Inflammatory macrophage treated with lipopolysaccharide for 4 hours (primary cell): ENCODE measurements at regions not wholly inside any gene's neighbourhood (a gene's known extent, or its start where the extent isn't known, plus 50 kb on each side); places are given as distances from the start of the nearest gene placed in this dataset.

Source experiments
- DNase-seq: peaks from one replicate; pipeline ENCODE4 v3.0.0-alpha.2; 2020

DNA sequence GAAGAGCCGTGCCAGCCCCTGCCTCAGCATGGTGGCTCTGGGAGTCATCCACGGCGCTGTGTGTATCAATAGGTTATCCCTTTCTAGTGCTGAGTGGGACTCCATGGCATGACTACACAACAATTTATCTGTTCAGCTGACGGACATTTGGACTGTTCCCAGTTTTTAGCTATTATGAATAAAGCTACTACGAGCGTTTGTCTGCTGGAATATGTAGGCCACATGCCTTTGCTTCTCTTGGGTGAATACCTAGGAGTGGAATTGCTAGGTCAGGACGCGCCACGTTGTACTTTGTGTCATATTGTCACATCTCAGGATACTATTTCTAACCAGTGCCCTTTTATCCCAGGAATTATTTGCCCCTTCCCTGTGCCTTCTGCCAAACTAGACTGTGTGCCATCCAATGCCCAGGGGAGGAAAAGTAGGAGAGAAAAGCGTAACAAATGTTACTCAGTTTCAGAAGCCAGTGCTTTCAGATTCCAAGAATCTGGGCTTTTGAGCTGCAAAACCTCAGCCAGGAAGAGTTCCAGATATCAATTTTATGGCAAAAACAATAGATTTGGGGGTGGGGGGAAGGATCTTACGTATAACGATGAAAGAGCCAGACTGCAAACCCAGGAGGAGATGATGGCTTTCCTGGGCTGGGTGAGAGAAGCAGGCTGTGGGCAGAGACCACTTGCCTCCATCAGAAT lies 62.5 kb upstream of the NCOR2 start:
- DNase-seq, result no peak

DNA sequence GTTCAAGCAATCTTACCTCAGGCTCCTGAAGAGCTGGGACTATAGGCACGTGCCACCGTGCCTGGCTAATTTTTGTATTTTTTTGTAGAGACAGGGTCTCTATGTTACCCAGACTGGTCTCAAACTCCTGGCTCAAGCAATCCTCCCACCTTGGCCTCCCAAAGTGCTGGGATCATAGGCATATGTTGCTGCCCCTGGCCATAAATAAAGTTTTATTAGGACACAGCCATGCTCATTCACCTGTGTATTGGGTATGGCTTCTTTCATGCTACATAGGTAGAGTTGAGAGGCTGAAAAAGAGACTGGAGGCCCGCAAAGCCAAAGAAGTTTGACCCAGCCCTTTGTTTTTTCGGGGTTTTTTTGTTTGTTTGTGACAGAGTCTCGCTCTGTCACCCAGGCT lies 61.7 kb upstream of the NCOR2 start:
- no peak for DNase-seq

DNA sequence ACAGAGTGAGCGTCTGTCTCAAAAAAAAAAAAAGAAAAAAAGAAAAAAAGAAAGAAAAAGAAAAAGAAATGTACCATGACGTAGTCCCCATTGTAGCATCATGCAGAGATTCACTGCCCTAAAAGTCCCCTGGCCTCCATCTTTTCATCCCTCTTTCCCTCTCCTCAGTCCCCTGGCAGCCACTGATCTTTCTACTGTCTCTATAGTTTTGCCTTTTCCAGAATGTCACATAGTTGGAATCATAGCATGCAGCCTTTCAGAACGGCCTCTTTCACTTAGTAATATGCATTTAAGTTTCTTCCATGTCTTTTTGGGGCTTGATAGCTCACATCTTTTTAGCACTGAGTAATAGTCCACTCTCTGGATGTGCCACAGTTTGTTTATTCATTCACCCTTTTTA lies 60.5 kb upstream of the NCOR2 start:
- no peak for DNase-seq

DNA sequence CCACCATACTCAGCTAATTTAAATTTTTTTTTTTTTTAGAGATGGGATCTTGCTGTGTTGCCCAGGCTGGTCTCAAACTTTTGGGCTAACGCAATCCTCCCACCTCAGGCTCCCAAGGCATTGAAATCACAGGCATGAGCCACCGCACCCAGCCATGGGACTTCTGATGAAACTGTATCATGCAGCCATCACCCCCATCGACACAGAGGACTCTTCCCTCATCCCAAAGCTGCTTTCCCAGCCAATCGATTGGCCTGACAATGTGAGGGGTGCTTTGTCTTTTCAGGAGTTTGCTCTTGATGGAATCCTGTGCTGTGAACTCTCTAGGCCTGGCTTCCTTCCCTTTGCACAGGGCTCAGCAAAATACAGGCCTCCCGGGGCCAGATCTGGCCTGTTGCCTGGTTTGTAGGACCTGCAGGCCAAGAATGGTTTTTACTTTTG lies 59.6 kb upstream of the NCOR2 start:
- DNase-seq, result peak; percentile 58

DNA sequence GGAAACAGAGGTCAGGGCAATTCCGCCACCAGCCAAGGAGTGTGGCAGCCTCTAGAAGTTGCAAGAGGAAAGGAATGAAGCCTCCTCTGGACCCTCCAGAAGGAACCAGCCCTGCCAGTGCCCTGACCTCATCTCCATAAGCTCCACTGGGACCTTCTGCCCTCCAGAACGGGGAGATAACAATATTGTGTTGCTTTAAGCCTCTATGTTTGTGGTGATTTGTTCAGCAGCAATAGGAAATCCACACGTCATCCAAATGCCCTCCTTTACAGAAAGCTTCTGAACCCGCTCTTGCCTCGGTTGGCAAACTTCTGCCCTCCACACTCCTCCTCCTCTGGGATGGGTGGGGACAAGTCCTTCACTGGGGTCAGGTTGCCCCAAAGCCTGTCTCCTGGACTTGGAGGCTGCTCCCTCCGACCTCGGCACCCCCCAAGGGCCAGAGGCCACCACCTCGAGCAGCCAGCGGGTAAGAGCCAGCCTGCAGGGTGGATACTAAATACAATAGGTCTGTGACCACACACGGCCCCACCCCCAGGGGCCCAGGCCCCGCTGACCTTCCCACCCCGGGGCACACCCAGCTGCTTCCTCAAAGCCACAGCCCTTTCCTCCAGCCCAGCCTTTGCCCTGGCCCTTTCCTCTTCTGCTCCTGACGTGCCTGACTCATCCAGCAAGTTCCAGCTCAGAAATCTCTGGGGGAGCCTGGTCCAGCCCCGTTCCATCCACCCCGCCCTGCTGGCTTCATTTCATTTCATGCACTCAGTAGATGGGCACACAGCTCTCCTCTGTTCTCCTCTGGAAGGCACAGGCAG lies 58.7 kb upstream of the NCOR2 start:
- DNase-seq, result peak; percentile 91

DNA sequence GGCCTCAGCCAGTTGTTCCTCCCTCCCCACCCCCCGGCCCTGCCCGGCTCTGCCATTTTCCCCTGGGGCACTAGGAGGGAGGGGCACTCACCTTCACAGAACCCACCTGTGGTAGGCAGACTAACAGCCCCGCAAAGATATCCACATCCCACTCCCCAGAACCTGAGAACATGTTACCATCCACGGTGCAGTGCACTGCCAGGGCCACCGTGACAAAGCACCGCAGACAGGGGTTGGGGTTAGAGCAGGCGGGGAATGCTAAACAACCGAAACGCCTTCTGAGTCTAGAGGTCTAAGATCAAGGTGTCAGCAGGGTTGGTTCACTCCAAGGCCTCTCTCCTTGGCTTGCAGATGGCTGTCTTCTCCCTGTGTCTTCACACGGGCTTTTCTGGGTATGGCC lies 57.4 kb upstream of the NCOR2 start:
- no peak for DNase-seq

DNA sequence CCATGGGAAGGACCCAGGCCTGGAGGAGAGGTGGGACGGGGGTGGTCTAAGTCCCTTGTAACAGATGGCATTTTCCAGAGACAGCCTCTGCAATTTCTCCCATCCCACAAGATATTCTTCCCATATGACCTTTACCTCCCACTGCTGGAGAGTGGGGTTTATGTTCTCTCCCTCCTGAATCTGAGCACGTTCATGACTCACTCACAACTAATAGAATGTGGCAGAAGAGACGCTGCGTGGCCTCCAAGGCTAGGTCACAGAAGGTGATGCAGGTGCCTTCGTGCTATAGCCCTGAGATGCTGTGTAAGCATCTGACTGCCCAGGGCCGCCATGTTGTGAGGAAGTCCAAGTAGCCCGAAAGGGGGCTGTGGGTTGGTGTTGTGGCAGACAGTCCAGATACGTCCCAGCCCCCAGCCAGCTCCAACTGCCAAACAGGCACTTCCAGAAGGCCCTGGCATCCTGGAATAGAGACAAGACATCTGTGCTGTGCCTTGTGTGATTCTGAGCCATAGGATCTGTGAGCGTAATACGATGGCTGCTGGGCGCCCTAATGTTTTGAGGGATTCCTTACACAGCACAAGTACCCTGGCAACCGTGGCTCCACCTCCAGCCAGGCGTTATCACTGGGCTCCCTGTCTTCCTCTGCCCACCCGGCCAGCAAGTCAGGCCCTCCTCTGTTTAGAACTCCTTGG lies 56.1 kb upstream of the NCOR2 start:
- no peak for DNase-seq

DNA sequence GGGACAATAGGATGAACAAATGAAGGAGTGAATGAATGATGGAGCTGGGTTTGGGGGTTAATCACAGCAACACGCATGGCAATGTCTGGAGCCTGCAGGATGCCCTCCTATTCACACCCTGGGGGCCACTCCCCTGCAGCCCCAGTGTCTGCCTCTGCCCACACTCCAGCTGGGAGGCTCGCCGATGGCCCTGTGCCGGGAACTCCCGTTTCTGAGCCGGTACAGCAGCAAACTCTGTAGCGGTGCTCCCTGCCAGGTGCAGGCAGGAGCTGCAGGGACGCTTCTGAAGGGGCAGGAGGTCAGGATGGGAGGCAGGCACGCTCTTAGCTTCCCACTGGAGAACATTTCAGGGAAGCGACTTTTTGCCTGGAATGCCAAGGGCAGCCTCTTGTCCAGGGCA lies 55.4 kb upstream of the NCOR2 start:
- DNase-seq, result no peak

DNA sequence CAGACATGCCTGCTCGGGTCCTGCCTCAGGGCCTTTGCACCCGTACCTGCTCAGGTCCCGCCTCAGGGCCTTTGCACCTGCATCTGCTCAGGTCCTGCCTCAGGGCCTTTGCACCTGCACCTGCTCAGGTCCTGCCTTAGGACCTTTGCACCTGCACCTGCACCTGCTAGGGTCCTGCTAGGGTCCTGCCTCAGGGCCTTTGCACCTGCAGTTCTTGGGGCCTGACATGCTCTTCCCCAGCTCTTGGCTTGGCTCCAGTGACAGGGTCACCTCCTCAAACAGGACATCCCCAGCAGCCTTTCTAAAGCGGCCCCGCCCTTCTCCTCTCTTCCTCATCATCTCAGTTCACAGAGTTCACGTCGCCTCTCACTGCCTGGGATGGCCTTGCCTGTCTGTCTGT lies 54.9 kb upstream of the NCOR2 start:
- DNase-seq, result peak; percentile 51

DNA sequence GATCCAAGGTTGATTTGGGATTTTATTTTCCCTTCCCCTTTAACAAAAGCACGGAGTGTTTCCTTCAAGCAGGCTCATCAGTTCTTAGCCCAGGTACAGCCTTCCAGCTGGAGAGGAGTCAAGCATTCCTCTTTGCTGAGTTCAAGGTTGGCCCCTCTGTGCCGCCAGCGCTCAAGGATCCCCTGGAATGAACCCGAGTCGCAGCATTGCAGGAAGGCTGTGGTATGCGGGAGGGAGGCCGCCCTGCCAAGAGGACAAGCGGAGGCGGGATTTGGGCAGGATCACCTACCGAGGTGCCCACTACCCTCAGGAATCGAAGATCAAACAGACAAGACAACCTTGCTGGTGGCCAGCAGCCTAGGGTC lies 53.9 kb upstream of the NCOR2 start:
- DNase-seq, result no peak

DNA sequence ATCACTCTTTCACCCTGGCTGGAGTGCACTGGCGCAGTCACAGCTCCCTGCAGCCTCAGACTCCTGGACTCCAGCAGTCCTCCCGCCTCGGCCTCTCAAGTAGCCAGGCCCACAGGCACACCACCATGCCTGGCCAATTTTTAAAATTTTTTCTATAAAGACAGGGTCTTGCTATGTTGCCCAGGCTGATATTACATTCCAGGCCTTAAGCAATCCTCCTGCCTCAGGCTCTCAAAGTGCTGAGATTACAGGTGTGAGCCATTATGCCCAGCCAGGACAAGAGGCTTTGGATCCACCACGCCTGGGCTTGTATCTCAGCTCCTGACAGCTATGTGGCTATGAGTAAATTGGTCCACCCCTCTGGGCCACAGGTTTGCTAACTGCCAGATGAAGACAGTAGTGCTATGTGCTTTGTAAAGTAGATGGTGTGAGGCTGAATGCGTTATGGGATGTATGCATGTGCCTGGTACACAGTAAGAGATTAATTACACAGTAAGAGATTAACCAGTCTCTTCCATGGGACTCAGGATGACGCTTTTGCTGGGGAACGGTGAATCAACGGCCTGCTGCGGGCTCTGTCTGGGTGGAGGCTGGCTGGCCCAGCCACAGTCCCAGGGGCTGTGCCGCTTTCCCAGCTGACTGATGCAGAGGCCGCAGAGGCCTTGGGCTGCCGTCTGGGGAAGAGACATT lies 53.3 kb upstream of the NCOR2 start:
- no peak for DNase-seq

DNA sequence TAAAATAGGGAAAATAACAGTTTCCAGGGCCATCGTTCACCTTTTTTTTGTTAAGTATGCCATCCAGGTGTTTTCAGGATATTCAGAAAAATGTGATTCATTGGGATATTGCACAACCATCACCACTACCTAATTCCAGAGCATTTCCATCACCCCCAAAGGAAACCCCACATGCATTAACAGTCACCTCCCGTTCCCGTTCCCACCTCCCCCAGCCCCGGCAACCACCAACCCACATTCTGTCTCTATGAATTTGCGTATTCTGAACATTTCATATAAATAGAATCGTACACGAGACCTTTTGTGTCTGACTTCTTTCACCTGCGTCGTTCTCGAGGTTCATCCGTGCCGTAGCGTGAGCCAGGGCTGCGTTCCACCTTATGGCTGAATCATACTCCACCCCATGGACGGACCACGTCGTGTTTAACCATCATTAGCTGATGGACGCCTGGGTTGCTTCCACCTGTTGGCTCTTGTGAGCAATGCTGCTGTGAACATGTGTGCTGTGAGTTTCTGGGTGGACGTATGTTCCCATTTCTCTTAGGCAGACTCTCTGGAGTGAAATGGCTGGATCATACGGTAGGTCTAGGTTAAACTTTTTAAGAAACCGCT lies 51.0 kb upstream of the NCOR2 start:
- no peak for DNase-seq

DNA sequence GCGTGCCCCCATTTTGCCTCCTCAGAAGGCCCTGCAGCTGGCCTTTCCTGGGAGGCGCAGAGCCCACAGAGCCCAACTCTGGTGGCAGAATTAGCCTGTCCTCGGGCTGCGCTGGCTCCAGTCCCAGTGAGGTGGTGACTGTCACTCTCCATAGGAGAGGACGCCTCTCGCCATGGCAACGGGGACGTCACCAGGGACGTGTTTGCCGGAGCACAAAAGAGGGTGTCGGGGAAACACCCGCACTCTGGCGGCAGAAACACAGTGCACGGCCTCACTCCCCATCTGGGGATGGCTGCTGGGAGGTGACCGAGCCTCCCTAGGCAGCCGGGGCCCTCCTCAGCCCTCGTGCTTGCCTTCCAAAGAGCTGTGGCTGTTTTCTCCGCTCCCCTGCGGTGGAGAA lies 50.2 kb upstream of the NCOR2 start:
- no peak for DNase-seq
